ENCODE measurements at regions not wholly inside any gene's neighbourhood (a gene's known extent, or its start where the extent isn't known, plus 50 kb on each side); places are given as distances from the start of the nearest gene placed in this dataset.
"Not testable (repeated sequence)": the region's sequence is repeated elsewhere in the genome, so short reads cannot be mapped to it uniquely, and the experiment has no call there.

GRCh38 chr7:65656494-65657188 is 216.2 kb upstream of the VKORC1L1 start:
- DNase-seq (ENCODE audit: low read depth); H3K4me3 ChIP-seq (ENCODE audit: low read length): not testable (repeated sequence)

- not testable (repeated sequence) for H3K4me3 ChIP-seq (ENCODE audit: low read length)
Observed at GRCh38 chr7:65683362-65683761, 189.5 kb upstream of the VKORC1L1 start.

GRCh38 chr7:65699026-65699714 is 173.7 kb upstream of the VKORC1L1 start:
- not testable (repeated sequence) for DNase-seq (ENCODE audit: low read depth); H3K4me3 ChIP-seq (ENCODE audit: low read length)

More at GRCh38 chr7:65683362-65683761, 189.5 kb upstream of the VKORC1L1 start:
- not testable (repeated sequence) for DNase-seq (ENCODE audit: low read depth)

GRCh38 chr7:65699715-65700356 is 173.0 kb upstream of the VKORC1L1 start:
- DNase-seq (ENCODE audit: low read depth); H3K4me3 ChIP-seq (ENCODE audit: low read length): not testable (repeated sequence)

- not testable (repeated sequence) for H3K4me3 ChIP-seq (ENCODE audit: low read length); DNase-seq (ENCODE audit: low read depth)
Observed at GRCh38 chr7:65719123-65719798, 153.6 kb upstream of the VKORC1L1 start.

GRCh38 chr7:65722361-65722792 is 150.5 kb upstream of the VKORC1L1 start:
- peak; percentile 75 for TF ChIP-seq CTCF (conservative IDR thresholded peaks at IDR 0.05; ENCODE audit: low read depth, low read length)
- no peak for DNase-seq (ENCODE audit: low read depth)
- H3K4me3 ChIP-seq (ENCODE audit: low read length) = no peak overlapping the region

GRCh38 chr7:65727182-65727581 is 145.7 kb upstream of the VKORC1L1 start:
- not testable (repeated sequence) for DNase-seq (ENCODE audit: low read depth); H3K4me3 ChIP-seq (ENCODE audit: low read length)

GRCh38 chr7:65731129-65731528 is 141.7 kb upstream of the VKORC1L1 start:
- TF ChIP-seq CTCF (conservative IDR thresholded peaks at IDR 0.05; ENCODE audit: low read depth, low read length) = no peak
- DNase-seq (ENCODE audit: low read depth) = no peak
- peak overlapping the region; percentile 42 for H3K4me3 ChIP-seq (ENCODE audit: low read length)

GRCh38 chr7:65731562-65732035 is 141.3 kb upstream of the VKORC1L1 start:
- no peak for DNase-seq (ENCODE audit: low read depth)
- TF ChIP-seq CTCF (conservative IDR thresholded peaks at IDR 0.05; ENCODE audit: low read depth, low read length) = peak; percentile 47
- peak overlapping the region; percentile 42 for H3K4me3 ChIP-seq (ENCODE audit: low read length)

GRCh38 chr7:65744406-65744805 is 128.5 kb upstream of the VKORC1L1 start:
- TF ChIP-seq CTCF (conservative IDR thresholded peaks at IDR 0.05; ENCODE audit: low read depth, low read length) = no peak
- no peak for DNase-seq (ENCODE audit: low read depth)

More at GRCh38 chr7:65744406-65744805, 128.5 kb upstream of the VKORC1L1 start:
- no peak overlapping the region for H3K4me3 ChIP-seq (ENCODE audit: low read length)

All from retinal pigment epithelial cell (primary cell).